H7 (cell line): ENCODE measurements at regions not wholly inside any gene's neighbourhood (a gene's known extent, or its start where the extent isn't known, plus 50 kb on each side); places are given as distances from the start of the nearest gene placed in this dataset.

Source experiments
- DNase-seq: peaks from one replicate; pipeline ENCODE4 v3.0.0; 2012
- H3K27me3 ChIP-seq: 2 replicates; pipeline ENCODE4 v1.6.0; 2011; ENCODE audit warnings: mild to moderate bottlenecking, low read length; ENCODE audit not compliant: control insufficient read depth, insufficient read depth
- H3K36me3 ChIP-seq: replicated peaks from 2 replicates; pipeline ENCODE4 v1.5.1; 2011; ENCODE audit warnings: low read length; ENCODE audit not compliant: control insufficient read depth, insufficient read depth
- H3K4me3 ChIP-seq: 2 replicates; pipeline ENCODE4 v1.5.1; 2011; ENCODE audit warnings: low read depth, mild to moderate bottlenecking, control low read depth, low read length, moderate library complexity; ENCODE audit not compliant: insufficient read depth

DNA sequence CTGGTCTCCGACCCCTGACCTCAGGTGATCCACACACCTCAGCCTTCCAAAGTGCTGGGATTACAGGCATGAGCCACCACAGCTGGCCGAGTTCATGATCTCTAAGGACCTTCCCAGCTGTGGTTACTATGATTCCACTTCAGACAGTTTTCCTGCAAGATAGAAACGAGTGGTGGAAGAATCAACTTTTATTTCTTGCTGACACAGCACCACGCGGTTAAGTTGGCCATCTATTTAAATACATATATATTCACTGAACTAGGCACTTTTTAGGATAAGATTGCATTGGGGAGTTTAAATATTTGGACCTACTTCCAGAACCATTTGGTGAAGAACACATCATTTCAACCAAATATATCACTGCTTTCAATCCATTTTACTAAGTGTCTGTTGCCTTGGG, 213.4 kb downstream of the TBX5 start:
- Histone ChIP-seq H3K4me3 (no peak overlapping the region), H3K27me3 (no peaks in the 10 kb centered on the region; the same call in 1 of the 2 replicates), H3K36me3 (no peaks in the 10 kb centered on the region)
- no peak for DNase-seq

DNA sequence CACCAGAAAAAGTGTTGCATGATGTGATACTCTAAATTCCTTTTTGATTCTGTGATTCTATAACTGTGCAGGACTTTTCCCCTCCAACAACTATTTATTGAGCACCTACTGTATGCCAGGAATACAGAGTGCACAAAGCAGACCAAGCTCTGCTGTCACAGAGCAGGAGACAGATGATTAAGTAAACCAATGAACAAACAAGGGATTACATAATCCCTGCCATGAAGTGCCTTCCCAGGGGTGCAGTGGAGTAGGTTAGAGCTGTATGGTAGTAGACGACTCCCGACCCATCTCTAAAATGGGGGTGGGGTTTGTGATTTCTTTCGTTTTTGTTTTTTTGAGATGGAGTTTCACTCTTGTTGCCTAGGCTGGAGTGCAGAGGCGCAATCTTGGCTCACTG, 213.9 kb downstream of the TBX5 start:
- Histone ChIP-seq H3K4me3 (no peak overlapping the region), H3K27me3 (no peaks in the 10 kb centered on the region; the same call in 1 of the 2 replicates), H3K36me3 (no peaks in the 10 kb centered on the region)
- DNase-seq: no peak

DNA sequence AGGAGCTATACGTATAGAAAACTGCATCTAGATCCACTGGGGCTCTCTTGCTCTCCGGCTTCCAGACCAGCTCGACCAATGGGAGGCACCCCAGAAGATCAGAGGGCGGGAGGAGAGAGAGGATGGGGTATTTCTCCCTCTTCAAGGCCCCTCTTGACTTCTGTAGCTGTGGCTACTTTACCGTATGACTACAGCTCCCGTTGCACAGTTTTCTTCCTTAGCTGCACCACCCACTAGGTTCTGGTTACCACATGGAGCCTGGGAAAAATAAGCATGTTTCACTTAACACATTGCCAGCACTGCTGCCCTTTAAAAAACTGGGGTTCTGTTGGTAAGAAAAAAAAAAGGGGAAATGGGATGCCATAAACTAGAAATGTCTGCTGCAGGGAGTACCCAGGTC, 214.4 kb downstream of the TBX5 start:
- no peaks in the 10 kb centered on the region; the same call in 1 of the 2 replicates for H3K27me3 ChIP-seq
- H3K4me3 ChIP-seq: no peak overlapping the region
- no peak for DNase-seq

DNA sequence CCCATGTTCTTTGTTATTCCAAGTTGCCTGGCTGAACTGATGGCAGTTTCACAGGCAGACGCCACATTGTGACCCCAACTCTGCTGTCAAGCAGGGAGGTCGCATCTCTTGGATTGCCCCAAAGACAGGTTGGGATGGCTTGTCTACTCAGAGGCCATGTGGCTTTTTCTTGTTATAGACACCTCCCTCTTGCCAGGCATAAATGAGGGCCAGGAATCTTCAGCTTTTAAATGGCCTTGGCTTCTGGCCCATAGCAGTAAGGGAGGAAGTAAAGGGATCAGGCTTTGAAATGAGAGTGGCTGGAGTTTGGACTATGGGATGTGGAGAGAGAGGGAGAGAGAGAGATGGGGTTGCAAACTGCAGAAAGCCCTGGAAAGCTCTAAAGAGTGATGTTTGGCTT, 215.0 kb downstream of the TBX5 start:
- no peaks in the 10 kb centered on the region; the same call in 1 of the 2 replicates for H3K27me3 ChIP-seq
- no peaks in the 10 kb centered on the region for H3K36me3 ChIP-seq
- H3K4me3 ChIP-seq: no peak overlapping the region
- no peak for DNase-seq

More for the DNA sequence above, 214.4 kb downstream of the TBX5 start:
- H3K36me3 ChIP-seq: no peaks in the 10 kb centered on the region

DNA sequence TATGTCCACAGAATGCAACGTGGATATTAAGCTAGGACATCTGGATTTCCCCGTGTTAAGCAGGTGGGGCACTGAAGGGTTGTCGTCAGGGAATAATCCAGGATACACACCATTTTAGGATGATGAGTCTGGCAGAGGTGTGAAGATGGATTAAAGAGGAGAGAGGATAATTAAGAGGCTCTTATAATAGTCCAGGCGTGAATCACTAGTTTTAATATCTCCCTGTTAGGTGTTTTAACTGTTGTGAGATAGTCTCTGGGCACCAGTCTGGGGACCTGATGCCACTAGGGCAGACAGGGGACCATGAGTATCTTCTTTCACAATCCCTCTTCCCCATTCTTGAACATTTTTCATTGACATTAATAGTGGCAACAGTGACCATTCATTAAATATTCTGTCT, 216.7 kb downstream of the TBX5 start:
- H3K36me3 ChIP-seq: no peaks in the 10 kb centered on the region
- no peaks in the 10 kb centered on the region; the same call in 1 of the 2 replicates for H3K27me3 ChIP-seq
- H3K4me3 ChIP-seq: no peak overlapping the region
- DNase-seq: no peak

DNA sequence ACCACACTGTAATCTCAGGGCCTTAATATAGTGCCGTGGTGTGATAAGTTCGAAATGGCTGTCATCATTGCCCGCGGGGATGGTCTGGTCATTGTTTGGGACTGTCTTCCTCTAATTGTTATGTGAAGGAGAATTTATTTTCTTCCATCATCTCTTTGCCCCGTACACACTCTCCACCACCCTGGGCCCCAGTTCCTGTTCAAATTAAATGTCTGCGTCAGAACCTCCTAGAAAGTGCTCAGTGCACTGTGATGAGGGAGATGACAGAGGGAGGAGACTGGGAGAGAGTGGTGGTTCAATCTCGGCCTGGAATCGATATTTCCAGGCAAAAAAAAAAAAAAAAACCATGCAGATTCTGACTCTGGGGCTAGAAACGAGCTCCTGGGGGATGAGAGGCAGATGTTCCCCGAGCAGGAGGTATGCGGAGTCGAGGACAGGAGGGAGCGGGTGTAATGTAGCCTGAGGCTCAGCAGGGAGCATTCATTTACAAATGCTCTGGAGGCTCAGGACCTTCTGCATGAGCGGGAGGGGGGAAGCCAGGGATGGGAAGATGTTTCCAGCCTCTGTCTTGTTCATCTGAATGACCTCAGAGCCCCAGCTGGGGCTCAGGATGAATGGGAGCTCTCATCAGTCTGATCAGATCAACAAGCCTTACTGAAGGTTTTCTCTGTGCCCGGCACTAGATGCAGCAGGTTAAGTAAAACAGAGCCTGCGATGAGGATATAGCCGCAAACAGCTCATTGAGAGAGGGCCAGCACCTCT, 219.5 kb downstream of the TBX5 start:
- H3K4me3 ChIP-seq: no peak overlapping the region

DNA sequence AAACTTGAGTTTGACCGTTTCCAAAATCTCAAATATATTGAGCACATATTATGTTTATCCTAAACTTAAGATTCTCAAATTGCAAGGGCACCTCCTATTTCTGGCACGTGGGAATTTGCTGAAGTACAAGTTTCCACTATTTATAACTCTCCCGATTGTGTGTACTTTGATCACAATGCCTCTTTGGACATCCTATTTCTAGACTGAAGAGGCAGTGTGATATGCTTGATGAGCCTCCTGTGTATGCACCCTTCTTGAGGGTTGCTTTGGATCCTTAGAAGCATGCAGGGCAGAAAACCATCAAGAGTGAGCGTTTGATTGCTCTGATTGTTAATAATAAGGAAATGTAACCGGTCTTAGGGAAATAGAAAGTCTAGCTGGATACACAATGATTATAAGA, 218.9 kb upstream of the RBM19 start:
- H3K4me3 ChIP-seq: no peak overlapping the region
- DNase-seq: no peak
- H3K36me3 ChIP-seq: no peaks in the 10 kb centered on the region
- H3K27me3 ChIP-seq: no peaks in the 10 kb centered on the region; the same call in 1 of the 2 replicates

More for the DNA sequence above, 219.5 kb downstream of the TBX5 start:
- no peaks in the 10 kb centered on the region for H3K36me3 ChIP-seq
- peak; percentile 67 for DNase-seq
- no peaks in the 10 kb centered on the region; the same call in 1 of the 2 replicates for H3K27me3 ChIP-seq

DNA sequence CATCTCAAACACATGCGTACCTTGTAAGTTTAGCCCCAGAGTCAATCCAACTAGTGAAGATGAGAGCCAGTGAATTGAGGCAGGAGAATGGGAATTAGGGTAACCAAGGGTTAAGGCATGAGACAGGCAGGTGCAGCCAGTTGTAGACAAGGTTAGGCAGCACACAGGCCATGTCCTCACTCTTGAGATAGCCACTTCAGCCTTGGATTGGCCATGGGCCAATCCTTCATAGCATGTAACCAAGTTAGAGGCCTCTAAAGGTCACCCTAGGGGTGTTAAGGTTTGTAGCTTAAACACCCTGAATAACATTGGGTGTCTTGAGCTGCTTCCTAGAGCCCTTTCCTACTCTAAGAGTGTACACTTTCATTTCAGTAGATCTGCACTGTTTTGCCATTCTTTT, 208.2 kb upstream of the RBM19 start:
- no peak for DNase-seq

DNA sequence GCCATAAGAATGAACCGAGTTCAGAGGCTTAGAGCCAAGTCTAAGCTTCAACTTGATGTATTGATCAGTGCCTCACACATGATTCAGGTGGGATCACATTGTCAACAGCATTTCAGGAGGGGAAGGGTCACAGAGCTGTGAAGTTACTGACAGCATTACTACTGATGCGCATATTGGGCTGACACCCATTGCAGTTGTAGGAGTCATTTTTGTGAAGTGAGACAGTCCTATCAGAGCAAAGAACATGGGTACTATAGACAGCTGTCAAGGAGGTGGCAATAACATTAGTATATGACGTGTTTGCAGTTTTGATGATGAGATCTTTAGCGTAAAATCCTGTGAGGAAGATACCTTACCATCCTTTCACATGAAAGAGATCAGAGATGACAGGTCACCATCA, 206.0 kb upstream of the RBM19 start:
- H3K27me3 ChIP-seq: no peaks in the 10 kb centered on the region; the same call in 1 of the 2 replicates
- DNase-seq: no peak
- H3K36me3 ChIP-seq: no peaks in the 10 kb centered on the region
- H3K4me3 ChIP-seq: no peak overlapping the region

More for the DNA sequence above, 208.2 kb upstream of the RBM19 start:
- no peak overlapping the region for H3K4me3 ChIP-seq
- H3K27me3 ChIP-seq: no peaks in the 10 kb centered on the region; the same call in 1 of the 2 replicates
- H3K36me3 ChIP-seq: no peaks in the 10 kb centered on the region

DNA sequence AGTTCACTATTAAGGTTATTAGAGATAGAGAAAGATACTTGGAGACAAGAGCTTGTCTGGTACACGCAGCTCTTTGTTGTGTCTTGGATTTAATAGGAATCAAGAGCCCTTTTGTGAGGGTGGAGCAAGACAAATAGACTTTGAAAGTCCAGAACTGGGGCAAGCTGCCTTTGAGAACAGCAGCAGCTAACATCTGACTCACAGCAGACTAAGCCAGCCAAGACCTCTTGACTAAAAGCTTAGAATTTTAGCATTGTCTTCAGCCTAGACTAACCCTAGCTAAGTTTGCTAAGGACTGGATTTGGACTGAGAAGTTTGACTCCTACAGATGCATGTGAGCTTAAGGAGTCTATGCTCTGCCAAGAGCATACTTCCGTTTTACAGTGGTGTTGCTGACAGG, 201.9 kb upstream of the RBM19 start:
- Histone ChIP-seq H3K27me3 (no peaks in the 10 kb centered on the region; the same call in 1 of the 2 replicates), H3K36me3 (no peaks in the 10 kb centered on the region), H3K4me3 (no peak overlapping the region)
- no peak for DNase-seq

DNA sequence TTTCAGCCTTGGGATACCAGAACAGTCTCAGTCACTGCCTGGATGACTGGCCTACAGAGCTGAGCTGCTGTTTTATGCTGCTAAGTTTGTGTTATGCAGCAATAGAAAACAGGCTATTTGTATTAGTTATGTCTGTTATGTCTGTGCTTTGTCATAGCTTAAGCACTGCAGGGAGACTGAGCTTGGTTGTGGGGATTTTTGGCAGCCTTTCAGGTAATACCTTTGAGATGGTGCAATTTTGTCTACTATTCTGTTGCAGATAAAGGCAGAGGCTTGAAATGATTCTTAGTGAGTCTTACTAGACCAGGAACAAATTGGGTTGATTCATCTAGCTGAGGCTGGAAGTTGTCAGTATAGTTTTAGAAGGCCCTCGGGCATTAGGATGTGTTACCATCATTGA, 201.3 kb upstream of the RBM19 start:
- Histone ChIP-seq H3K4me3 (no peak overlapping the region), H3K36me3 (no peaks in the 10 kb centered on the region), H3K27me3 (no peaks in the 10 kb centered on the region; the same call in 1 of the 2 replicates)
- DNase-seq: no peak

DNA sequence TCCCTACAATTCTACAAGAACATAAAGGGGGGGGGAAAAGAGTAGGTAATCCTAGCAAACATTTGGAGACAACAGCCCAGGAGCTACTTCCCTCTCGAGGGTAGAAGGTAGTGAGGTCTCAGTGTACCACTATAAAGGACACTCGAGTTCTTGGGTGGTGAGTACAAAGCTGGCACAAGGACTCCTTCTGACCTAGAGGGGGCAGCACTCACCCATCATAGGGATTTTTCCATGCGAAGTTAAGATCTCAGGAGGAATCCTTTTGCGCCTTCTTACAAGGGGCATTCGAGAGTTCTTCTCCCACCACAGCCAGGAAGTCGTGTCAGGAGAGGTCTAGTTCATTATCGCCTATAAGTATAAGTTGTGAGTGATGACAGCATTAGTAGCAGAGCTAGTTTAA, 200.2 kb upstream of the RBM19 start:
- H3K4me3 ChIP-seq: no peak overlapping the region
- no peaks in the 10 kb centered on the region; the same call in 1 of the 2 replicates for H3K27me3 ChIP-seq
- DNase-seq: peak; percentile 46
- no peaks in the 10 kb centered on the region for H3K36me3 ChIP-seq

DNA sequence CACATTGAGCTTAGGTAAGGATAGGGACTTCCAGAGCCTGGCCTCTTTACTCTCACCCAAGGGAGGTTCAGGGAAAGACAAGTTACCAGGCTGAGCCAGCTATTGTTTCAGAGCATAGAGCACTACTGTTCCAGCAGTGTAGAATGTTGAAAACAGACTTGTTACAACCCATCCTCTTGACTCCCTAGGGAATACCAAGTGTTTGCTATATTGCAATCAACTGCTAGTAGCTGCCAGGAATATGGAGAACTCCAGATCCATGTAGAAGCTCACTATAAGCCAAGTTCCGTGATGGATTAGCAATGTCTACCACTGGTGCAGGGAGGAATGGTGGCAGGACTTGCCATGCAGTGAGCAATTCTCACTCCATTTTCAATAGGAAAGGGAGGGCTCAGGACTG, 199.8 kb upstream of the RBM19 start:
- Histone ChIP-seq H3K4me3 (no peak overlapping the region), H3K27me3 (no peaks in the 10 kb centered on the region; the same call in 1 of the 2 replicates), H3K36me3 (no peaks in the 10 kb centered on the region)
- DNase-seq: no peak

DNA sequence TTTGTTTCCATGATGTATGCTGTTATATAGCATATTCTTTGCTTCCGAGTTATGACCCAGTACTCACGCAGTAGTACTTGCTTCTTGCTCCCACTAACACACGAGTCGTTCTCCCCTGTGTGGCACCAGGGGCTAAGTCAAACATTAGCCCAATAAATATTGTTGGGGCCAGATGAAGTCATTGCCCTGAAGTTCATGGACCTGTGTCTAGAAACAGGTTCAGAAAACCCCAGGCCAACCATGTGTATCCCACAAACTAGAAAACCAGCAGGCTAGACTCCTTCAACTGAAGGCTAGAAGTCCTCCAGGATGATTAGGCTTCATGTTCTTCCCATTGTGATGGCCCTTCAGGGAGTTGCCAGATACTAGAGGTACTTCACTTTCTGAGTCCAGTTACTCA, 198.2 kb upstream of the RBM19 start:
- Histone ChIP-seq H3K36me3 (no peaks in the 10 kb centered on the region), H3K27me3 (no peaks in the 10 kb centered on the region; the same call in 1 of the 2 replicates), H3K4me3 (no peak overlapping the region)
- no peak for DNase-seq

DNA sequence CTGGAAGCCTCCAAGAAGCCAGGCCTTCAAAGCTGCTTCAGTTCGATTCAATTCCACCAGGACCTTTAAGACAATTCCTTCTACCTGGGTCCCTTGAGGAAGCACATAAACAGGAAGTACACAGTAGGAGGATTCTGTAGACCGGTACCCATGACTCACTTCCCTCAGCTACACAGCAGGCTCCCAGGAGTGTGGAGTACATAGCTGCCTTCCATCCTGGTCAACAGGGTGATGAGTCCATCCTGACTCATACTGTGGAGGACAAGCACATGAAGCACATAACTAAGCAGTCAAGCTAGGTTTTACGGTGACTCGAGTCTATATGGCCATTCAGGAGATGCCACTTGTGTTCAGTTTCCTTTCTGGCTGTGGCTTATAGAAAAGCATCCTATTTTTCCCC, 197.6 kb upstream of the RBM19 start:
- Histone ChIP-seq H3K36me3 (no peaks in the 10 kb centered on the region), H3K27me3 (no peaks in the 10 kb centered on the region; the same call in 1 of the 2 replicates), H3K4me3 (no peak overlapping the region)
- no peak for DNase-seq
